Naive thymus-derived CD4-positive, alpha-beta T cell (primary cell): ENCODE measurements at regions not wholly inside any gene's neighbourhood (a gene's known extent, or its start where the extent isn't known, plus 50 kb on each side); places are given as distances from the start of the nearest gene placed in this dataset.

ENCODE experiments used
- ATAC-seq: fragments of 150-1000 bp; cut with Tn5 transposase; 2 replicates; pipeline ENCODE4 v1.10.0; 2021; ENCODE audit warnings: mild to moderate bottlenecking, moderate library complexity
- CTCF ChIA-PET: fragments of 350-600 bp; sonication (Branson Sonifier 250); formaldehyde crosslinking; loops from one replicate; lab custom pipeline; 2021; ENCODE audit warnings: antibody characterized with exemption; lab: Charles Lee
- POLR2A ChIA-PET: fragments of 350-600 bp; sonication (Branson Sonifier 250); formaldehyde crosslinking; loops from one replicate; lab custom pipeline; 2021; ENCODE audit warnings: antibody characterized with exemption, inconsistent platforms; lab: Charles Lee
- DNase-seq, 9 donors: peaks; one replicate each; pipeline versions ENCODE4 v3.0.0 to v3.0.0-alpha.2; 2020 to 2022; ENCODE audit warnings: mixed read lengths in 1 of 9
- H3K27ac ChIP-seq: one replicate; pipeline ENCODE4 v1.7.0; 2013; ENCODE audit warnings: mild to moderate bottlenecking, low read depth, low read length, moderate library complexity
- H3K27me3 ChIP-seq, 2 donors: one replicate each; pipeline ENCODE4 v1.7.0; 2013; ENCODE audit warnings: low read length in 2 of 2, mild to moderate bottlenecking in 2 of 2, moderate library complexity in 2 of 2; ENCODE audit not compliant: control insufficient read depth in 2 of 2, insufficient read depth in 2 of 2
- H3K36me3 ChIP-seq, 3 experiments: 1 replicate in 2 of 3; 2 replicates in 1 of 3; pipeline ENCODE4 v1.7.0; 2013; ENCODE audit warnings: low read length in 3 of 3, mild to moderate bottlenecking in 3 of 3, moderate library complexity in 1 of 3; ENCODE audit not compliant: insufficient read depth in 3 of 3, control insufficient read depth in 2 of 3
- H3K4me1 ChIP-seq, 2 donors: one replicate each; pipeline ENCODE4 v1.7.0; 2013; ENCODE audit warnings: low read length in 2 of 2, mild to moderate bottlenecking in 2 of 2, moderate library complexity in 1 of 2; ENCODE audit not compliant: control insufficient read depth in 2 of 2, insufficient read depth in 2 of 2
- H3K4me3 ChIP-seq: 2 replicates; pipeline ENCODE4 v1.7.0; 2013; ENCODE audit warnings: mild to moderate bottlenecking, low read length
- H3K9me3 ChIP-seq, 3 experiments: 1 replicate in 2 of 3; 2 replicates in 1 of 3; pipeline ENCODE4 v1.7.0; 2013; ENCODE audit warnings: low read length in 3 of 3; ENCODE audit not compliant: control insufficient read depth in 2 of 3
- H3K27ac Mint-ChIP-seq, 9 donors: one replicate each; pipeline ENCODE4 v1.8.0; 2020 to 2022; ENCODE audit warnings: mixed read lengths in 9 of 9, mild to moderate bottlenecking in 8 of 9, moderate library complexity in 5 of 9, inconsistent platforms in 2 of 9
- H3K27me3 Mint-ChIP-seq, 5 donors: one replicate each; pipeline ENCODE4 v1.8.0; 2021 to 2022; ENCODE audit warnings: mixed read lengths in 5 of 5, mild to moderate bottlenecking in 1 of 5
- H3K36me3 Mint-ChIP-seq, 5 donors: one replicate each; pipeline ENCODE4 v1.8.0; 2020 to 2022; ENCODE audit warnings: mixed read lengths in 5 of 5, mild to moderate bottlenecking in 3 of 5, inconsistent platforms in 1 of 5
- H3K4me1 Mint-ChIP-seq, 7 donors: one replicate each; pipeline ENCODE4 v1.8.0; 2020 to 2022; ENCODE audit warnings: mixed read lengths in 7 of 7, mild to moderate bottlenecking in 3 of 7, inconsistent platforms in 1 of 7
- H3K4me3 Mint-ChIP-seq, 10 donors: one replicate each; pipeline ENCODE4 v1.8.0; 2020 to 2022; ENCODE audit warnings: mild to moderate bottlenecking in 10 of 10, mixed read lengths in 10 of 10, moderate library complexity in 6 of 10, inconsistent platforms in 2 of 10
- H3K9me3 Mint-ChIP-seq, 11 donors: one replicate each; pipeline ENCODE4 v1.8.0; 2020 to 2022; ENCODE audit warnings: mixed read lengths in 11 of 11, mild to moderate bottlenecking in 4 of 11, inconsistent platforms in 1 of 11, moderate library complexity in 1 of 11
- intact Hi-C, 2 donors: fragments of 100-400 bp; cut with micrococcal nuclease; formaldehyde crosslinking; loops; one replicate each; pipeline ENCODE4 v1.15.1; 2023

DNA sequence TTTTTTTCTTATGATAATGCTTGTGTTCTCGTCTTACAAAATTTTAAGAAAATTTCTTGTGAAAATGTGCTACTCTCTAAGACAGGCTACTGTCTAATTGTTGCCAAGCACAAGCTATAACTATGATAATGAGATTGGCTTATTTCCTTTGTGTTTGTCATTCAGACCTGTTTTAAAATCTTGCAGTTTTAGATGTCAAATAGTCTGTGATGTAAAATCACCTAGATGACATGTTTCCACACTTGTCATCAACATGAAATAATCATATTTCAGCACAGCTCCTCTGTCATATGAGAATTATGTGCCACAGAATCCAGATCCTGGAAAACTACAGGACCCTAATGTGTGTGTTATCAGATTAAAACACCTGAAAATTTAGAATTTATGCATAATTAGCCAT, 539.7 kb downstream of the USP25 start:
- peaks cover 0 to 6% (median 0%) of the 10 kb centered on the region in 11 donors for H3K9me3 Mint-ChIP-seq
- peaks cover 0 to 5% (median 0%) of the 10 kb centered on the region in 5 donors for H3K27me3 Mint-ChIP-seq
- Histone ChIP-seq H3K27me3 (no peaks in the 10 kb centered on the region), H3K27ac (no peak overlapping the region), H3K9me3 (no peaks in the 10 kb centered on the region), H3K4me1 (no peaks in the 10 kb centered on the region), H3K4me3 (no peak overlapping the region), H3K36me3 (no peaks in the 10 kb centered on the region)
- no peak for ATAC-seq
- ChIA-PET POLR2A (no interaction called here), CTCF (no interaction called here)
- H3K4me1 Mint-ChIP-seq, result no peaks in the 10 kb centered on the region
- no peak overlapping the region for H3K4me3 Mint-ChIP-seq
- H3K36me3 Mint-ChIP-seq, result no peaks in the 10 kb centered on the region
- no peak for DNase-seq
- intact Hi-C loops, result no loop called here
- H3K27ac Mint-ChIP-seq, result no peak overlapping the region

DNA sequence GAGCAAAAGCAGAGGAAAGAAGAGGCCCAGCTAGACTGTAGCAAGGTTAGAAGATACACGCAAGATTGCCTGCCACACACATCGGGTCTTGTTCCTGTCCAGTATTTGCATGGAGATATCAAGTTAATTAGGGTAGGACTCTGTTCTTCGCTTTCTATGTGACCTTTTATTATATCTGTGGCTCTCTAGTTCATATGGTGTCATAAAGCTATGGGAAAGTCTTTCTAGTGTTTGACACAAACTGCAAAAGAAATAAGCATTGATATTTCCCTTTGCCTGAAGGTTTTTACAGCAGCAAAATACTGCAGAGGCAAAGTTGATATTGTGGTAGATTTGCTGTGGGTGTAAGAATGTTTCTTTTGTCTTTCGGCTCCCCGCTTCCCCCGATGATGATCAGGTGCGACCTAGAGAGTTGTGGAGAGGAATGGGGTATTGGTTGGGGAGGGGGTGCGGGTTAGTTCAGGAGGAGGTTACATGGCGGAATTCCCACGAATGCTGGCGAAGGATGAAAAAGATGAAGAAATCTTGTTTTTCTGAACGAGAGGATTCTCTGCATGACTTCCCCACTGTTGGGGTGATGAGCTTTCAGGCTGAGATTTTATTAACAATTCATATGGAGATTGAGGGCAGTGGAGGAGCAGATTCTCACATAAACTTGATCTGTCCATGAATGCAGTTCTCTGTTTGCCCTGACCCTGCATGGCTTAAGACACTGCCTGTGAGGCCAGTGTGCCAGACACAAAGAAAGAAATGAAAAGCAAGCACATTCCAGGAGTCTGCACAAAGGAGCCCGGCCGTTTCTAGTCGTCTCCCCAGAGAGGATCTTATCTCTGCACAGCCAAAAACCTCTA, 550.2 kb downstream of the USP25 start:
- DNase-seq (no peak), ATAC-seq (no peak)
- Histone ChIP-seq H3K27ac (no peak overlapping the region), H3K4me3 (no peak overlapping the region), H3K36me3 (no peaks in the 10 kb centered on the region), H3K4me1 (no peaks in the 10 kb centered on the region), H3K27me3 (no peaks in the 10 kb centered on the region), H3K9me3 (no peaks in the 10 kb centered on the region)
- H3K4me3 Mint-ChIP-seq, result no peak overlapping the region
- no peaks in the 10 kb centered on the region for H3K4me1 Mint-ChIP-seq
- no peaks in the 10 kb centered on the region for H3K27me3 Mint-ChIP-seq
- ChIA-PET CTCF (no interaction called here), POLR2A (no interaction called here)
- H3K27ac Mint-ChIP-seq, result no peak overlapping the region
- H3K9me3 Mint-ChIP-seq, result no peaks in the 10 kb centered on the region
- no peaks in the 10 kb centered on the region for H3K36me3 Mint-ChIP-seq
- intact Hi-C loops, result no loop called here

DNA sequence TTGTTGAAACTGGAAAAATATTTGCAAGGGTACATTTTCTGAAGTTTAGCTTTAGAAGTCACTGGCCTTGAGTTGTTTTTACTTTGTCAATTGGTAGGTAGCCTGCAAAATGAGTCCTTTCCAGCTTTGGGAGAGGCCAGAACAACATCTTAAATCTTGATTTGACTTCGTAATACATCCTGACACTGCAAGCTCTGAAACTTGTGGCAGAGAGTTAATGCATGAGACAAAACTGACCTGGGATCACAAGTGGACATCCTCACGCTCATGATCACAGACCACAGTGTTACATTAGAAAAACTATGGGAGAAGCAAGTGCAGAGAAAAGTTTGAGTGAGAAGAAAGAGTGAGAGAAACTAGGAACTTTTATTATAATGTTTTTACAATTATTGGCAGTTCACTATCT, 550.9 kb downstream of the USP25 start:
- ATAC-seq, result no peak
- Mint-ChIP-seq H3K4me3 (no peak overlapping the region), H3K27me3 (no peaks in the 10 kb centered on the region), H3K27ac (no peak overlapping the region), H3K36me3 (no peaks in the 10 kb centered on the region), H3K9me3 (no peaks in the 10 kb centered on the region), H3K4me1 (no peaks in the 10 kb centered on the region)
- no peaks in the 10 kb centered on the region for H3K4me1 ChIP-seq
- H3K9me3 ChIP-seq, result no peaks in the 10 kb centered on the region
- CTCF ChIA-PET, result no interaction called here
- POLR2A ChIA-PET, result no interaction called here
- H3K4me3 ChIP-seq, result no peak overlapping the region
- intact Hi-C loops, result no loop called here
- H3K36me3 ChIP-seq, result no peaks in the 10 kb centered on the region
- H3K27ac ChIP-seq, result no peak overlapping the region
- DNase-seq, result no peak
- no peaks in the 10 kb centered on the region for H3K27me3 ChIP-seq

DNA sequence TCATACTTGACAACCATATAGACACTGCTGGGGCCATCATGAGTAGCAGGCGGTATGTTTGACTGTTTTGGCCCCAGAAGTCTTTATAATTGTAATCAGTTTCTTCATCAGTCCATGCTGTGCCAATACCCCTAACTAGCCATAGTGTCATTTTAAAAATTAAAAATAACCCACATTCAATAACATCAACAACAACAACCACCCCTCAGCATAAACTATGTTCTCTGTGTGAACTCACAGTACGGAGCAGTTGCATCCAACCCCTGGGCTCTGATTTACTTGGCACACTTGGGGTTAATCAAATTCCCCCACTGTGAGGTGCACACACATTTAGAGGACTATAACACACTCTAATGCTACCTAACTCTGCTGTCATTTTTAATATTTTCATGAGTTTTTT, 553.7 kb downstream of the USP25 start:
- Mint-ChIP-seq H3K4me1 (no peaks in the 10 kb centered on the region), H3K36me3 (no peaks in the 10 kb centered on the region), H3K27ac (no peak overlapping the region), H3K9me3 (no peaks in the 10 kb centered on the region), H3K27me3 (no peaks in the 10 kb centered on the region), H3K4me3 (no peak overlapping the region)
- H3K36me3 ChIP-seq, result no peaks in the 10 kb centered on the region
- no peaks in the 10 kb centered on the region for H3K4me1 ChIP-seq
- intact Hi-C loops, result no loop called here
- CTCF ChIA-PET, result no interaction called here
- DNase-seq (no peak), ATAC-seq (no peak)
- H3K9me3 ChIP-seq, result no peaks in the 10 kb centered on the region
- POLR2A ChIA-PET, result no interaction called here
- no peaks in the 10 kb centered on the region for H3K27me3 ChIP-seq
- no peak overlapping the region for H3K4me3 ChIP-seq
- no peak overlapping the region for H3K27ac ChIP-seq

DNA sequence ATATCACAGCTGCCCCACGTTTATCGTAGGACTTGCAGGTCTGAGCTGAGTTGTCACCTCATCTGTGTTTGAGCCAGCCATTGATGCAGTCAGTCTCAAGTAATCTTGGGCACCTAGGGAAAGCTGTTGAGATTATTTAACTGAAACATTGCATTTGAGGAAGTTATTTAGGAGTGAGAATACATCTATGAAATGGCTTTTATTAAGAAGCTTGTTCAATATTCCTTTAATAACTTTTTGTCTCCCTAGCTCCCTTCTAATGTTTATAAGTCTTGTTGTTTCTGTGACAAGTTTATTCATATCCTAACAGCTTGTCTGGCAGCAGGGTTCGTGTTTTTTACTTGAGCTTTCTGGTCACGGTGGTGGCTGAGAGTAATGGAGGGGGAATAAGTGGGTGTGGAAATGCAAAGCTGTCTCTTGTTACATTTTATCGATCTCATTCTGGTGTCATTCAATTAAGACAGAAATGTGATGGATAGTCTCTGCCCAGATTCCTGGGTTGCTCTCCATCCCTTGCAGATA, 555.9 kb downstream of the USP25 start:
- intact Hi-C loops, result no loop called here
- no peak overlapping the region for H3K4me3 Mint-ChIP-seq
- no peak for ATAC-seq
- no peak overlapping the region for H3K27ac ChIP-seq
- H3K36me3 ChIP-seq, result no peaks in the 10 kb centered on the region
- no peaks in the 10 kb centered on the region for H3K27me3 ChIP-seq
- H3K9me3 ChIP-seq, result no peaks in the 10 kb centered on the region
- no peak for DNase-seq
- H3K9me3 Mint-ChIP-seq, result no peaks in the 10 kb centered on the region
- no peaks in the 10 kb centered on the region for H3K27me3 Mint-ChIP-seq
- POLR2A ChIA-PET, result no interaction called here
- no peaks in the 10 kb centered on the region for H3K4me1 Mint-ChIP-seq
- CTCF ChIA-PET, result no interaction called here
- no peak overlapping the region for H3K27ac Mint-ChIP-seq
- H3K4me3 ChIP-seq, result no peak overlapping the region
- no peaks in the 10 kb centered on the region for H3K36me3 Mint-ChIP-seq
- no peaks in the 10 kb centered on the region for H3K4me1 ChIP-seq

DNA sequence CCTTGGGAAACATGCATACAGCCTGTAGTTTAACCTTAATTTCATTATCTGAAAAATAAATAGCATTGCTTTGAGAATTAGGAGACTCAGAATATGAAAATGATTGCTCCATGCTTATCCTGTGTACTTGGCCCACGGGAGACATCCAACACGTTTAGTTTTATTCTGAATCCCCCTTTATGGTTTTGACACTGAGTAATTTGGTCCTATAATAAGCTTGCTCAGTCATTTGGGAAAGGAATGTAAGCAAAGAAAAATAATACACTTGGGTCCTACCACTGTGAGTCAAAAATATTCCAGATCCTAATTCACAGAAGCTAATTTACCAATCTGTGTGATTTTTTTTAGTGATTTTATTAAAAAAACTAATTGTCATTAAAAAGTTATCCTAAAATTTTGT, 557.3 kb downstream of the USP25 start:
- no peak overlapping the region for H3K4me3 Mint-ChIP-seq
- POLR2A ChIA-PET, result no interaction called here
- no peaks in the 10 kb centered on the region for H3K9me3 Mint-ChIP-seq

DNA sequence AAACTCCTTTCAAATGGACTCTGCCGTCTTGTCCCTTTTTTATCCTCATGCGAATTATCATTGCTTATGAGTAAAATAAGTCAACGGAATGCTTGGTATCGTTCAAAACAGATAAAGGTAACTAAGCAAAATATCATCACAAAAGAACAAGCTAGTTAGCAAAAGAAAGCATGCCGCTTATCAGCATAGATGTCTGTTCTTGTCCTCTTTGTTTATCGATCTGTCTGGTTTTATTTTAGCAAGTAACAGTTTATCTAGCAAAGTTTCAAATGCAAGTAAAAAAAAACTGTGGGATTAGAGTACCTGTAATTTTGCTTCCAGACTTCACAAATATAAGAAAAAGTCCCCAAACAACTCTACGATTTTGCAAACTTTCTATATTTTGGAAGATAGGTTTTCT, 561.5 kb downstream of the USP25 start:
- no peak overlapping the region for H3K27ac Mint-ChIP-seq
- H3K4me3 ChIP-seq, result no peak overlapping the region
- no peaks in the 10 kb centered on the region for H3K4me1 Mint-ChIP-seq
- no peaks in the 10 kb centered on the region for H3K36me3 ChIP-seq
- ChIA-PET POLR2A (no interaction called here), CTCF (no interaction called here)
- intact Hi-C loops, result no loop called here
- DNase-seq (no peak), ATAC-seq (no peak)
- no peaks in the 10 kb centered on the region for H3K27me3 Mint-ChIP-seq
- no peaks in the 10 kb centered on the region for H3K4me1 ChIP-seq
- H3K36me3 Mint-ChIP-seq, result no peaks in the 10 kb centered on the region
- no peak overlapping the region for H3K27ac ChIP-seq
- H3K27me3 ChIP-seq, result no peaks in the 10 kb centered on the region
- no peak overlapping the region for H3K4me3 Mint-ChIP-seq
- no peaks in the 10 kb centered on the region for H3K9me3 Mint-ChIP-seq
- no peaks in the 10 kb centered on the region for H3K9me3 ChIP-seq

More for the DNA sequence above, 557.3 kb downstream of the USP25 start:
- Histone ChIP-seq H3K36me3 (no peaks in the 10 kb centered on the region), H3K4me1 (no peaks in the 10 kb centered on the region), H3K27me3 (no peaks in the 10 kb centered on the region), H3K27ac (no peak overlapping the region), H3K9me3 (no peaks in the 10 kb centered on the region), H3K4me3 (no peak overlapping the region)
- no peak for ATAC-seq
- H3K27ac Mint-ChIP-seq, result no peak overlapping the region
- H3K4me1 Mint-ChIP-seq, result no peaks in the 10 kb centered on the region
- DNase-seq, result no peak
- intact Hi-C loops, result no loop called here
- H3K27me3 Mint-ChIP-seq, result no peaks in the 10 kb centered on the region
- H3K36me3 Mint-ChIP-seq, result no peaks in the 10 kb centered on the region
- CTCF ChIA-PET, result no interaction called here
